Thyroid gland (tissue), 4 donors: ENCODE measurements at regions not wholly inside any gene's neighbourhood (a gene's known extent, or its start where the extent isn't known, plus 50 kb on each side); places are given as distances from the start of the nearest gene placed in this dataset.

Experiments used
- CTCF ChIP-seq, 6 experiments: fragments of 200-600 bp in 3 of 6; fragments of 450-650 bp in 3 of 6; sonication (generic) in 3 of 6; IDR thresholded peaks; one replicate each; pipeline ENCODE4 v1.5.1; 2016 to 2019; ENCODE audit warnings: antibody characterized with exemption in 6 of 6, mild to moderate bottlenecking in 2 of 6, inconsistent platforms in 1 of 6, moderate library complexity in 1 of 6
- POLR2A ChIP-seq, 2 donors: fragments of 450-650 bp; IDR thresholded peaks; one replicate each; pipeline ENCODE4 v1.6.1; 2017; ENCODE audit warnings: antibody characterized with exemption in 2 of 2, mild to moderate bottlenecking in 2 of 2, moderate library complexity in 1 of 2

- no peak for TF ChIP-seq CTCF (IDR thresholded peaks at IDR 0.05)
- no peak for TF ChIP-seq POLR2A (IDR thresholded peaks at IDR 0.05)
These were observed 121.3 kb upstream of the IL12A start for GRCh38 chr3:159867372-159867771.
